K562 (cell line): ENCODE measurements at regions not wholly inside any gene's neighbourhood (a gene's known extent, or its start where the extent isn't known, plus 50 kb on each side); places are given as distances from the start of the nearest gene placed in this dataset.

ENCODE experiments used
- ATAC-seq: fragments of 200-7000 bp; cut with Tn5 transposase; 3 replicates; pipeline ENCODE4 v1.9.1; 2020; ENCODE audit warnings: moderate library complexity
- BruUV-seq: library from RNA; stranded (reverse); fragments of 400-500 nt; replicated peaks from 2 replicates; lab custom pipeline; 2021; lab: Mats Ljungman, UMichigan
- CTCF ChIA-PET: fragments of 300-600 bp; formaldehyde crosslinking; extraction: SDS; loops from one replicate; lab custom pipeline; 2021; ENCODE audit warnings: low intra/inter-chr PET ratio; lab: Yijun Ruan, JAX
- POLR2A ChIA-PET: fragments of 300-600, 350-650 bp; sonication (Branson Sonifier 250); formaldehyde crosslinking; extraction: SDS; loops from one replicate; lab custom pipeline; 2021; ENCODE audit warnings: antibody characterized with exemption, inconsistent platforms; lab: Yijun Ruan, JAX
- DNase-seq, 4 experiments: peaks; one replicate each; pipeline versions ENCODE4 v3.0.0 to v3.0.0-alpha.2; 2011 to 2018; ENCODE audit warnings: low spot score in 3 of 4, mixed read lengths in 3 of 4; ENCODE audit errors: extremely low read depth in 1 of 4
- FAIRE-seq: peaks from 2 replicates; lab custom pipeline; 2011; peaks lifted over from hg19 to GRCh38; lab: Jason Lieb, UNC
- H2AFZ ChIP-seq: 2 replicates; pipeline ENCODE4 v1.6.0; 2011; ENCODE audit warnings: low read depth, low read length, control low read depth, inconsistent platforms
- H3K27ac ChIP-seq: fragments of 200-600 bp; 3 replicates; pipeline ENCODE4 v1.8.0; 2011; ENCODE audit warnings: low read depth, mild to moderate bottlenecking, control low read depth, inconsistent platforms, low read length, moderate library complexity, mixed read lengths; ENCODE audit errors: extremely low read depth
- H3K27me3 ChIP-seq, 2 experiments: fragments of 300-600 bp in 1 of 2; 2 replicates in 1 of 2; 3 replicates in 1 of 2; pipeline versions ENCODE4 v1.6.0 to v1.8.0; 2011; ENCODE audit warnings: inconsistent platforms in 2 of 2, low read length in 2 of 2, mild to moderate bottlenecking in 1 of 2, mixed read lengths in 1 of 2, moderate library complexity in 1 of 2; ENCODE audit not compliant: control insufficient read depth in 2 of 2, insufficient read depth in 2 of 2
- H3K36me3 ChIP-seq: fragments of 300-600 bp; 3 replicates; pipeline ENCODE4 v1.8.0; 2011; ENCODE audit warnings: mild to moderate bottlenecking, low read length, inconsistent platforms; ENCODE audit not compliant: control insufficient read depth, insufficient read depth
- H3K4me1 ChIP-seq, 2 experiments: fragments of 200-600 bp in 1 of 2; replicated peaks in 1 of 2; 2 replicates in 1 of 2; 3 replicates in 1 of 2; pipeline versions ENCODE4 v1.5.1 to v1.8.0; 2011; ENCODE audit warnings: inconsistent platforms in 2 of 2, low read length in 2 of 2, mild to moderate bottlenecking in 1 of 2, mixed read lengths in 1 of 2, moderate library complexity in 1 of 2; ENCODE audit not compliant: control insufficient read depth in 2 of 2, insufficient read depth in 2 of 2
- H3K4me2 ChIP-seq: 2 replicates; pipeline ENCODE4 v1.6.1; 2011; ENCODE audit warnings: low read length, control low read depth, inconsistent platforms, mixed read lengths; ENCODE audit not compliant: insufficient read depth
- H3K4me3 ChIP-seq: fragments of 200-600 bp; sonication (generic), shearing (Covaris generic); 2 replicates; pipeline ENCODE4 v1.5.1; 2016; ENCODE audit warnings: control low read depth, inconsistent platforms
- H3K79me2 ChIP-seq: fragments of 200-600 bp; 3 replicates; pipeline ENCODE4 v1.8.0; 2011; ENCODE audit warnings: low read length, inconsistent platforms; ENCODE audit not compliant: control insufficient read depth, insufficient read depth
- H3K9ac ChIP-seq, 2 experiments: 2 replicates each; pipeline versions ENCODE4 v1.6.0 to v1.6.1; 2011; ENCODE audit warnings: low read depth in 2 of 2, low read length in 2 of 2, control low read depth in 1 of 2, inconsistent platforms in 1 of 2, mild to moderate bottlenecking in 1 of 2, mixed read lengths in 1 of 2; ENCODE audit not compliant: insufficient read depth in 1 of 2
- H3K9me1 ChIP-seq: one replicate; pipeline ENCODE4 v1.6.0; 2011; ENCODE audit warnings: inconsistent platforms, mild to moderate bottlenecking, low read length, moderate library complexity; ENCODE audit not compliant: control insufficient read depth, insufficient read depth
- H3K9me3 ChIP-seq: replicated peaks from 2 replicates; pipeline ENCODE4 v1.5.1; 2011; ENCODE audit warnings: low read depth, low read length, inconsistent platforms; ENCODE audit not compliant: control insufficient read depth, insufficient read depth
- H4K20me1 ChIP-seq: replicated peaks from 2 replicates; pipeline ENCODE4 v1.6.1; 2011; ENCODE audit warnings: low read length, inconsistent platforms, mixed read lengths; ENCODE audit not compliant: control insufficient read depth, insufficient read depth
- ASH1L ChIP-seq: fragments of 450-650 bp; IDR thresholded peaks from 2 replicates; pipeline ENCODE4 v1.6.1; 2018; ENCODE audit warnings: borderline replicate concordance, mild to moderate bottlenecking, low read depth; ENCODE audit not compliant: partially characterized antibody
- CCNT2 ChIP-seq: IDR thresholded peaks from 2 replicates; pipeline ENCODE4 v1.6.1; 2011; ENCODE audit warnings: borderline replicate concordance, low read depth, mild to moderate bottlenecking, moderate library complexity, mixed read lengths, low read length; ENCODE audit not compliant: insufficient read length; ENCODE audit errors: extremely low read depth
- CREB5 ChIP-seq: fragments of 250-450 bp; sonication (Bioruptor Pico); IDR thresholded peaks from 2 replicates; pipeline ENCODE4 v1.5.0; 2020; ENCODE audit warnings: mild to moderate bottlenecking
- HDGF ChIP-seq: fragments of 450-650 bp; IDR thresholded peaks from 2 replicates; pipeline ENCODE4 v1.6.1; 2016
- MYNN ChIP-seq, 2 experiments: sonication (generic); formaldehyde crosslinking in 1 of 2; IDR thresholded peaks; 2 replicates each; pipeline versions ENCODE4 v1.5.0 to v1.6.1; 2016 to 2020; ENCODE audit warnings: antibody characterized with exemption in 1 of 2, missing genetic modification reagents in 1 of 2
- NONO ChIP-seq, 2 experiments: fragments of 200-400 bp in 1 of 2; fragments of 450-650 bp in 1 of 2; formaldehyde crosslinking in 1 of 2; IDR thresholded peaks; 2 replicates each; pipeline ENCODE4 v1.6.1; 2017; ENCODE audit warnings: low read depth in 2 of 2, mild to moderate bottlenecking in 2 of 2, moderate library complexity in 2 of 2, low read length in 1 of 2
- RBFOX2 ChIP-seq: fragments of 200-400 bp; formaldehyde crosslinking; IDR thresholded peaks from 2 replicates; pipeline ENCODE4 v1.6.1; 2017; ENCODE audit warnings: low read depth, mild to moderate bottlenecking, low read length, moderate library complexity
- RBM15 ChIP-seq: fragments of 200-400 bp; formaldehyde crosslinking; IDR thresholded peaks from 2 replicates; pipeline ENCODE4 v1.6.1; 2018; ENCODE audit warnings: mild to moderate bottlenecking, low read length, moderate library complexity; ENCODE audit not compliant: insufficient read depth
- RBM39 ChIP-seq: fragments of 200-400 bp; formaldehyde crosslinking; optimal IDR thresholded peaks from 2 replicates; pipeline ENCODE3; 2018; ENCODE audit warnings: low read depth, low read length
- SAFB2 ChIP-seq: fragments of 200-400 bp; formaldehyde crosslinking; IDR thresholded peaks from 2 replicates; pipeline ENCODE4 v1.6.1; 2018; ENCODE audit warnings: borderline replicate concordance, low read length, low read depth, moderate library complexity; ENCODE audit not compliant: severe bottlenecking
- SMAD2 ChIP-seq: fragments of 150-350 bp; IDR thresholded peaks from 2 replicates; pipeline ENCODE4 v1.6.1; 2014; ENCODE audit warnings: low read depth, mild to moderate bottlenecking, low read length
- SRSF7 ChIP-seq: fragments of 200-400 bp; formaldehyde crosslinking; optimal IDR thresholded peaks from 2 replicates; pipeline ENCODE3; 2017; ENCODE audit warnings: mild to moderate bottlenecking, low read depth, low read length
- SUPT5H ChIP-seq: fragments of 450-650 bp; IDR thresholded peaks from 2 replicates; pipeline ENCODE4 v1.6.1; 2016
- VEZF1 ChIP-seq: fragments of 200-800 bp; sonication (Bioruptor generic); IDR thresholded peaks from 2 replicates; pipeline ENCODE4 v1.6.1; 2017; ENCODE audit warnings: missing genetic modification characterization, missing compliant biosample characterization
- ZBTB1 ChIP-seq: sonication (generic); formaldehyde crosslinking; IDR thresholded peaks from 2 replicates; pipeline ENCODE4 v1.8.1; 2023; ENCODE audit warnings: missing genetic modification reagents, low read depth, mild to moderate bottlenecking, borderline replicate concordance
- ZNF644 ChIP-seq: fragments of 200-800 bp; sonication (Bioruptor generic); IDR thresholded peaks from 2 replicates; pipeline ENCODE4 v1.6.1; 2016; ENCODE audit warnings: low read depth, missing genetic modification characterization, missing compliant biosample characterization
- ZNF695 ChIP-seq: fragments of 450-650 bp; formaldehyde crosslinking; IDR thresholded peaks from 2 replicates; pipeline ENCODE4 v1.4.0; 2020; ENCODE audit warnings: mild to moderate bottlenecking, moderate library complexity
- ZNF707 ChIP-seq: fragments of 250-450 bp; sonication (Bioruptor Pico); conservative IDR thresholded peaks from 2 replicates; pipeline ENCODE4 v1.8.0; 2022; ENCODE audit warnings: inconsistent platforms, mild to moderate bottlenecking, moderate library complexity
- ZNF75A ChIP-seq: fragments of 450-650 bp; formaldehyde crosslinking; IDR thresholded peaks from 2 replicates; pipeline ENCODE4 v1.4.0; 2020; ENCODE audit warnings: mild to moderate bottlenecking
- WGBS: fragments of 100-300 bp; shearing (Covaris generic); methylation state at CpG from one replicate; pipeline ENCODE4 v1.1.6; 2016; ENCODE audit warnings: low coverage, mixed read lengths; ENCODE audit not compliant: insufficient coverage; ENCODE audit errors: missing lambda C conversion rate; 5-methylcytosine and 5-hydroxymethylcytosine counted together
- in situ Hi-C: fragments of 300-500 bp; cut with MboI; formaldehyde crosslinking; loops from 4 replicates; pipeline ENCODE4 v1.15.0; 2018; ENCODE audit warnings: inconsistent platforms, mixed read lengths
- intact Hi-C: fragments of 100-400 bp; cut with micrococcal nuclease; formaldehyde crosslinking; loops from 2 replicates; pipeline ENCODE4 v1.14.2; 2022

- Histone ChIP-seq H3K79me2 (no peaks in the 10 kb centered on the region), H3K9me3 (no peaks in the 10 kb centered on the region), H3K4me2 (no peak overlapping the region), H3K27me3 (peaks cover 0 to 2% of the 10 kb centered on the region in 2 experiments; a peak in 3 of 5 replicates), H2AFZ (no peak overlapping the region), H4K20me1 (0 out of 2 replicates have a peak, but pooled peaks cover 3% of the 10 kb centered on the region), H3K9me1 (no peaks in the 10 kb centered on the region), H3K4me3 (no peak overlapping the region), H3K36me3 (no peaks in the 10 kb centered on the region), H3K9ac (no peak overlapping the region), H3K4me1 (no peaks in the 10 kb centered on the region), H3K27ac (no peak overlapping the region)
- ChIA-PET POLR2A (no interaction called here), CTCF (no interaction called here)
- intact Hi-C loops: no loop called here
- BruUV-seq: no TSS peak
- no peak for DNase-seq
- 0% methylated on average over 1 of the region's 1 CpG for WGBS
- FAIRE-seq: no peak
- in situ Hi-C loops: loop anchor here (25.0 kb wide), 1 partner anchor 755 kb away; no protein-coding TSS in a partner anchor
- TF ChIP-seq ZBTB1 (CRISPR knock-in tag): no peak
- no peak for TF ChIP-seq RBM39
- no peak for TF ChIP-seq CCNT2
- TF ChIP-seq ZNF75A (CRISPR knock-in tag): no peak
- TF ChIP-seq RBM15: no peak
- TF ChIP-seq SAFB2: no peak
- no peak for TF ChIP-seq ASH1L
- no peak for TF ChIP-seq ZNF644 (tag)
- no peak for TF ChIP-seq HDGF
- no peak for TF ChIP-seq SRSF7
- TF ChIP-seq RBFOX2: no peak
- no peak for TF ChIP-seq ZNF695 (CRISPR knock-in tag)
- no peak for TF ChIP-seq NONO (IDR thresholded peaks at IDR 0.05; ENCODE audit: low read depth in 2 of 2, low read length in 1 of 2)
- TF ChIP-seq CREB5: no peak
- TF ChIP-seq SMAD2: no peak
- TF ChIP-seq ZNF707 (CRISPR knock-in tag): no peak
- no peak for TF ChIP-seq VEZF1 (CRISPR knock-in tag)
- no peak for TF ChIP-seq MYNN (IDR thresholded peaks at IDR 0.05)
- no peak for TF ChIP-seq MYNN (CRISPR knock-in tag; IDR thresholded peaks at IDR 0.05)
- no peak for TF ChIP-seq SUPT5H
- ATAC-seq: no peak
These were observed 279.5 kb downstream of the RPLP1 start for GRCh38 chr15:69732133-69732532.
